Stimulated activated memory B cell treated with anti-CD40 and anti-IgM and Interleukin-4, amounts not matched to agents 10 μg/mL and 1 μg/mL and 100 μg/mL, for 72 hours (primary cell): ENCODE measurements at regions not wholly inside any gene's neighbourhood (a gene's known extent, or its start where the extent isn't known, plus 50 kb on each side); places are given as distances from the start of the nearest gene placed in this dataset.

ENCODE experiments used
- ATAC-seq: fragments of 150-1000 bp; cut with Tn5 transposase; 2 replicates; pipeline ENCODE4 v1.10.0; 2021
- H3K27ac Mint-ChIP-seq: one replicate; pipeline ENCODE4 v1.8.0; 2022; ENCODE audit warnings: mild to moderate bottlenecking, mixed read lengths
- H3K27me3 Mint-ChIP-seq: one replicate; pipeline ENCODE4 v1.8.0; 2022; ENCODE audit warnings: mixed read lengths
- H3K36me3 Mint-ChIP-seq: one replicate; pipeline ENCODE4 v1.8.0; 2022; ENCODE audit warnings: mixed read lengths
- H3K4me1 Mint-ChIP-seq: one replicate; pipeline ENCODE4 v1.8.0; 2022; ENCODE audit warnings: mixed read lengths
- H3K4me3 Mint-ChIP-seq: one replicate; pipeline ENCODE4 v1.8.0; 2022; ENCODE audit warnings: mild to moderate bottlenecking, moderate library complexity, mixed read lengths
- H3K9me3 Mint-ChIP-seq: one replicate; pipeline ENCODE4 v1.8.0; 2022; ENCODE audit warnings: mixed read lengths

- H3K36me3 Mint-ChIP-seq = no peaks in the 10 kb centered on the region
- no peaks in the 10 kb centered on the region for H3K9me3 Mint-ChIP-seq
- ATAC-seq = no peak
- H3K27me3 Mint-ChIP-seq = no peaks in the 10 kb centered on the region
- no peak overlapping the region for H3K27ac Mint-ChIP-seq
- no peaks in the 10 kb centered on the region for H3K4me1 Mint-ChIP-seq
- H3K4me3 Mint-ChIP-seq = no peak overlapping the region
Measured at GRCh38 chr4:11590132-11590531, 161.4 kb upstream of the HS3ST1 start.

GRCh38 chr4:11589676-11590075, 161.0 kb upstream of the HS3ST1 start:
- Mint-ChIP-seq H3K4me1 (no peaks in the 10 kb centered on the region), H3K27me3 (no peaks in the 10 kb centered on the region), H3K36me3 (no peaks in the 10 kb centered on the region), H3K27ac (no peak overlapping the region), H3K4me3 (no peak overlapping the region), H3K9me3 (no peaks in the 10 kb centered on the region)
- ATAC-seq = no peak

- Mint-ChIP-seq H3K36me3 (no peaks in the 10 kb centered on the region), H3K4me1 (no peaks in the 10 kb centered on the region), H3K27me3 (no peaks in the 10 kb centered on the region), H3K9me3 (no peaks in the 10 kb centered on the region), H3K4me3 (no peak overlapping the region), H3K27ac (no peak overlapping the region)
- ATAC-seq = no peak
Measured at GRCh38 chr4:11587797-11588196, 159.1 kb upstream of the HS3ST1 start.

- H3K4me1 Mint-ChIP-seq = no peaks in the 10 kb centered on the region
- H3K36me3 Mint-ChIP-seq = peaks cover 7% of the 10 kb centered on the region
- no peak overlapping the region for H3K27ac Mint-ChIP-seq
- peaks cover 10% of the 10 kb centered on the region for H3K9me3 Mint-ChIP-seq
- no peak for ATAC-seq
- H3K27me3 Mint-ChIP-seq = peaks cover 8% of the 10 kb centered on the region
- H3K4me3 Mint-ChIP-seq = no peak overlapping the region
Measured at GRCh38 chr4:11585506-11585905, 156.8 kb upstream of the HS3ST1 start.

GRCh38 chr4:11568511-11568910, 139.8 kb upstream of the HS3ST1 start:
- H3K9me3 Mint-ChIP-seq = no peaks in the 10 kb centered on the region
- no peak overlapping the region for H3K27ac Mint-ChIP-seq
- ATAC-seq = no peak
- peaks cover 19% of the 10 kb centered on the region for H3K4me1 Mint-ChIP-seq
- H3K4me3 Mint-ChIP-seq = no peak overlapping the region
- no peaks in the 10 kb centered on the region for H3K36me3 Mint-ChIP-seq
- no peaks in the 10 kb centered on the region for H3K27me3 Mint-ChIP-seq

GRCh38 chr4:11566444-11567022, 137.8 kb upstream of the HS3ST1 start:
- peak; percentile 87 for ATAC-seq
- Mint-ChIP-seq H3K27ac (no peak overlapping the region), H3K4me3 (no peak overlapping the region), H3K9me3 (no peaks in the 10 kb centered on the region), H3K36me3 (no peaks in the 10 kb centered on the region), H3K4me1 (peaks cover 19% of the 10 kb centered on the region), H3K27me3 (no peaks in the 10 kb centered on the region)

GRCh38 chr4:11565899-11566298, 137.2 kb upstream of the HS3ST1 start:
- H3K4me3 Mint-ChIP-seq = no peak overlapping the region
- no peak overlapping the region for H3K27ac Mint-ChIP-seq
- no peaks in the 10 kb centered on the region for H3K36me3 Mint-ChIP-seq
- H3K4me1 Mint-ChIP-seq = peaks cover 19% of the 10 kb centered on the region
- no peaks in the 10 kb centered on the region for H3K27me3 Mint-ChIP-seq
- no peaks in the 10 kb centered on the region for H3K9me3 Mint-ChIP-seq
- ATAC-seq = peak; percentile 64

GRCh38 chr4:11565213-11565612, 136.5 kb upstream of the HS3ST1 start:
- peak; percentile 34 for ATAC-seq
- Mint-ChIP-seq H3K27ac (no peak overlapping the region), H3K36me3 (no peaks in the 10 kb centered on the region), H3K27me3 (no peaks in the 10 kb centered on the region), H3K4me1 (peaks cover 19% of the 10 kb centered on the region), H3K9me3 (no peaks in the 10 kb centered on the region), H3K4me3 (no peak overlapping the region)

GRCh38 chr4:11564021-11564420, 135.3 kb upstream of the HS3ST1 start:
- ATAC-seq = no peak
- no peaks in the 10 kb centered on the region for H3K9me3 Mint-ChIP-seq
- H3K27me3 Mint-ChIP-seq = no peaks in the 10 kb centered on the region
- H3K4me3 Mint-ChIP-seq = no peak overlapping the region
- H3K36me3 Mint-ChIP-seq = no peaks in the 10 kb centered on the region
- H3K4me1 Mint-ChIP-seq = peaks cover 16% of the 10 kb centered on the region
- H3K27ac Mint-ChIP-seq = no peak overlapping the region

- no peaks in the 10 kb centered on the region for H3K27me3 Mint-ChIP-seq
- no peak overlapping the region for H3K4me3 Mint-ChIP-seq
- H3K27ac Mint-ChIP-seq = no peak overlapping the region
- peaks cover 7% of the 10 kb centered on the region for H3K4me1 Mint-ChIP-seq
- no peaks in the 10 kb centered on the region for H3K9me3 Mint-ChIP-seq
- H3K36me3 Mint-ChIP-seq = no peaks in the 10 kb centered on the region
- ATAC-seq = no peak
Measured at GRCh38 chr4:11549525-11549924, 120.8 kb upstream of the HS3ST1 start.

- H3K4me3 Mint-ChIP-seq = no peak overlapping the region
- peak; percentile 67 for ATAC-seq
- H3K4me1 Mint-ChIP-seq = peaks cover 14% of the 10 kb centered on the region
- no peaks in the 10 kb centered on the region for H3K36me3 Mint-ChIP-seq
- H3K9me3 Mint-ChIP-seq = no peaks in the 10 kb centered on the region
- H3K27ac Mint-ChIP-seq = no peak overlapping the region
- no peaks in the 10 kb centered on the region for H3K27me3 Mint-ChIP-seq
Measured at GRCh38 chr4:11548597-11549082, 119.9 kb upstream of the HS3ST1 start.

GRCh38 chr4:11546391-11547175, 117.9 kb upstream of the HS3ST1 start:
- Mint-ChIP-seq H3K4me1 (peaks cover 18% of the 10 kb centered on the region), H3K4me3 (no peak overlapping the region), H3K36me3 (no peaks in the 10 kb centered on the region), H3K27ac (no peak overlapping the region), H3K27me3 (no peaks in the 10 kb centered on the region), H3K9me3 (no peaks in the 10 kb centered on the region)
- ATAC-seq = no peak

- Mint-ChIP-seq H3K9me3 (no peaks in the 10 kb centered on the region), H3K4me1 (peaks cover 18% of the 10 kb centered on the region), H3K27ac (no peak overlapping the region), H3K4me3 (no peak overlapping the region), H3K36me3 (no peaks in the 10 kb centered on the region), H3K27me3 (no peaks in the 10 kb centered on the region)
- ATAC-seq = peak; percentile 20
Measured at GRCh38 chr4:11545651-11546050, 117.0 kb upstream of the HS3ST1 start.

GRCh38 chr4:11544211-11544610, 115.5 kb upstream of the HS3ST1 start:
- ATAC-seq = no peak
- H3K27ac Mint-ChIP-seq = peak overlapping the region; percentile 11
- H3K9me3 Mint-ChIP-seq = no peaks in the 10 kb centered on the region
- H3K4me3 Mint-ChIP-seq = no peak overlapping the region
- no peaks in the 10 kb centered on the region for H3K27me3 Mint-ChIP-seq
- H3K4me1 Mint-ChIP-seq = peaks cover 18% of the 10 kb centered on the region
- H3K36me3 Mint-ChIP-seq = no peaks in the 10 kb centered on the region

GRCh38 chr4:11543706-11544105, 115.0 kb upstream of the HS3ST1 start:
- Mint-ChIP-seq H3K4me1 (peaks cover 18% of the 10 kb centered on the region), H3K4me3 (no peak overlapping the region), H3K27ac (peak overlapping the region; percentile 11), H3K9me3 (no peaks in the 10 kb centered on the region), H3K36me3 (no peaks in the 10 kb centered on the region), H3K27me3 (no peaks in the 10 kb centered on the region)
- peak; percentile 59 for ATAC-seq

- Mint-ChIP-seq H3K36me3 (no peaks in the 10 kb centered on the region), H3K27ac (no peak overlapping the region), H3K4me1 (peaks cover 24% of the 10 kb centered on the region), H3K9me3 (no peaks in the 10 kb centered on the region), H3K27me3 (no peaks in the 10 kb centered on the region), H3K4me3 (no peak overlapping the region)
- ATAC-seq = no peak
Measured at GRCh38 chr4:11542952-11543351, 114.3 kb upstream of the HS3ST1 start.
